Stimulated activated CD4-positive, alpha-beta T cell treated with anti-CD3 and anti-CD28 coated beads, Interleukin-2, amount 100 ng/mL, for 4 hours (primary cell): ENCODE measurements at regions not wholly inside any gene's neighbourhood (a gene's known extent, or its start where the extent isn't known, plus 50 kb on each side); places are given as distances from the start of the nearest gene placed in this dataset.

ENCODE experiments used
- DNase-seq: peaks from one replicate; pipeline ENCODE4 v3.0.0-alpha.2; 2020; ENCODE audit warnings: low read depth

DNA sequence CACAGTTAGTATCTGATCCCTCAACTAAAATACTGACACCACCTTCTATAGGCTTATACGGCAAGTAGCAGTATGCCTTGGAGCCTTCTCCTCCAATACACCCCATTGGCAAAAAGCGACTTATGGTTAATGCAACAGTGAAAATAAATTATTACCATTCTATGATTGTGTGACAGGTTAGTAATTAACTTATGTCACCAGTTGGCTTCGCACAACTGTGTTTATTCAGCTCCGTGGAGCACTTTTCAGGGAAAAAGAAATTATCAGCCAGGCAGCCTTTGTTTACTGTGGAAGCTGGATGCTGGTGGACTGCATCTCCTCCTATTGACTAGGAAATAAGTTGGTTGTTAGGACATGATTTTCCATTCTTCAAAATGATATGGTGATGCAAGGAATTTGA, 833.8 kb upstream of the RBFOX1 start:
- DNase-seq, result no peak

DNA sequence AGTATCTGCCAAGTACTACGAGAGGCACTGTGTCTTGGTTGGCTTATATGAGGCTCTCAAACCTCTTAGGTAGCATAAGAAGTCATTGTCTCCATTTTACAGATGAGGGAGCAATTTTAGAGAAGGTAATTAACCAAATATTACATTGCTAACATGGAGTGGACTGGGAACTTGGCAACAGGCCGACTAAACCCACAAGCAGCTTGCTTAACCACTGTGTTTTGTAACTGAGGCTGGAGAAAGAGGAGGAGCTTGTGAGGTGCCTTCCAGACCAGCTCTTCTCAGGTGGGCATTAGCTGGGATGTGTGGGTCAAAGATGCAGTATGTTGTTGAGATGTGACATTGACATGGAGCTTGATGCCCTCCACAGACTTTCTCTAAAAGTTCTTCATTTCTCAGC, 835.6 kb upstream of the RBFOX1 start:
- no peak for DNase-seq

DNA sequence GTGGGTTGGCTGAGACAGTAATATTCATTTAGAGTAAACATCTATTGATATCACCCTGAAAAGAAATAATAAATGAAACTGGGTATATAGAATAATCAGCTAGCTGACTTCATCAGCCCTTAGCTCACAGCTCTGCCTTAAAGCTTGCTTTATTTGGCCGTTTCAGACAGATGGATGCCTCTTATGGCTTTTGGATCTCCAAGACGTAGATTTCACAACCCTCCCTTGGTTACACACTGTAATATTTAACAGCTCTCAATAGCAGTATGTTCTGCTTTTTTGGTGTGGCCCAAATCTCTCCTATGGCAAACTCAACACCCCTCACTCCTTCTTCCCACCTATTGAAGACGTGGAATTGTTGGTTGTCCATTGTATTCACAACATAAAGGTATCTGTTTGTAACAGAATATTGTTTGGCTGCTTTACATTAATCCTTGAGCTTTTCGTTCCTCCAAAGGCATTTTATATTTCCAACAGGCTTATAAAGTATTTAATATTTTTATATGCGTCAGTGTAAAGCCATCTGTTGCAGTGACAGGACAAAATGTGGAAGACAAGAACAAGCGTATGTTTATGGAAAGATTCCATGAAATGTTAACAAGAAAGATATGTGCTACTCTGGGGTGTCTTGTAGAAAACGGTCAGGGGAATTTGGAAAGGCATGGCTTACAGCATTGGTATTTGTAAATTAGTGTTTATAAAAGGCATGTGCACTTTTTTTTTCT, 837.0 kb upstream of the RBFOX1 start:
- no peak for DNase-seq

DNA sequence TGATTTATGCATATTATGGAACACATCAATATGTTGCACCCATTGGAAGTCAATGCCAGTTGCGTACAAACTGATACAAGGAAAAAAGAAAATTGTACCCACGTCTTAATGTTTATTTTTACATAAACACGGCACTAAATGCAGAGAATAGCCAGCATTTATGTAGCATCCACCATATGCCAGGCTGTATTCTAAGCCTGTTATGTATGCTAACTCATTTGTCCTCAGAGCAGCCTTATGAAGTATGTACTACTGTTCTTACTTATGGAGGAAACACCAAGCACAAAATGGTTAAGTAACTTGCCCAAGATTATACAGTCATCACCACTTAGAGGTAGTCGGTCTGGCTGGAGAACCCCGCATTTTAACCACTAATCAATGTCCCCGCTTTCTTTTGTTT, 837.9 kb upstream of the RBFOX1 start:
- no peak for DNase-seq

DNA sequence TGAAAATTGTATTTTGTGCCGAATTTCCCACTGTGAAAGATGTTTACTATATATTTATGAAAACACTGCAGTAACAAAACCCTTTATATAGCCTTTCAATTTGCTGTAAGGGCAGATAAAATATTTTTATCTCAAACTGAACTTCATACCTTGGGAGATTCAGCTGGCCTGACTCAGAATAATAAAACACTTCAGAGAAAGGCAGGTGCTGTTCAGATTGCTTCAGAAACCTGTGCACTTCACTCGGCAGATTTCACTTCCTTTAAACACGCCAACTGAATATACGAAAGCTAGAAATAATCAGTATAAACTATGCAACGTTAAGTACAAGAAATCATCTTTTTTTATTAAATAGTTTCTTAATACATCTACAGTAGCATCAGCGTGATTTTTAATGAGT, 839.1 kb upstream of the RBFOX1 start:
- DNase-seq, result no peak

DNA sequence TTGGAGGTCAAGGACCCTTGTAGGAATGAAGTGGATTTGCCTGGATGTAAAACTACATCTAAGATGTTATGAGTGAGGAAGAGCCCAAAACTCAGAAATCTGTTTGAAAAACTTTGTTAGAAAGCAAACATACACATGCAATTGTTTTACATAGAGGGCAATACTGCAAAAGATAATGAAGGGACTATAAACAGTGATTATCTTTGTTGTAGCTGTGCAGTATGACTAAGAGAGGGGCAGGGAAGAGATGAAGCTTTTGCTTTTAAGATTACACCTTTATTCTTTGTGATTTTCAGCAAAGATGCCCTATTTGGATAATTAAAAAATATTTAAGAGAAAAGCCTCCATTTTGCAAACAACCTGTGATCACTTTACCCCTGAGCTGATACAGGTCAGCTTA, 839.9 kb upstream of the RBFOX1 start:
- DNase-seq, result no peak

DNA sequence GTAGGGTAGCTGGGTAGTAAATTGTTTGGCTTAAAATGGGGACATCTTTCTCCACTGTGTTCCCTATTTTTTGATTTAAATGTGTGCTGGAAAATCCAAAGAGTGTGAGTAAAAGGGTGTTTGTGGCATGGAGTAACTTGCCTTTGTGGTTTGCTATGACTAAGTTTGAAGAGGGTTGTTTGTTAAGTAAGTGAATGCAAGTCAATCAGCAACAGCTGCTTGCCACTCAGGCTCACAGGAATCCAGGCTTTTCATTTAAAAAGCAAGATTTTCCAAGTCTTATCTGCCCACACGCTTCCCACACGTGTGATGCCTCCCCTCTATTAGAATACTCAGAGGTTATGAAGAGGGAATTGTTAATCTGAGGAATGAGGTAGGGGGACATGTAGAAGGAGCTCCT, 847.7 kb upstream of the RBFOX1 start:
- no peak for DNase-seq

DNA sequence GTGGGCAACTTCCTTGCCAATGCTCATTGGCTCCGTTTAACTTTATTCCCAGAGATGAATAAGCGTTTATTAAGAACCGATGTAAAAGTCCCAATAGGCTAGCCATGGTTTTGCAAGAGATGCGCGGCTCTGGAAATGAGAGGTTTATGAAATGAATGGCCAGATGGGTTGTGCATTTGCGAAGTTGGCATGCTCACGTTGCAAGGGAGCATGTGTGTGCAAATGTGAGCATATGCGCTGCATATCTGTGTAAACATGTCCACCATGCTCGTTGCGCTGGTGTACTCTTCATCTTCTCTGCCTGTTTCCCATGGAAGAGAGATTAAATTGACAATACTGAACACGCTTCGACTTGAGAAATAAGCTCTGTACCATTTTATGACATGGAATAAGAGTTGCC, 848.6 kb upstream of the RBFOX1 start:
- no peak for DNase-seq

DNA sequence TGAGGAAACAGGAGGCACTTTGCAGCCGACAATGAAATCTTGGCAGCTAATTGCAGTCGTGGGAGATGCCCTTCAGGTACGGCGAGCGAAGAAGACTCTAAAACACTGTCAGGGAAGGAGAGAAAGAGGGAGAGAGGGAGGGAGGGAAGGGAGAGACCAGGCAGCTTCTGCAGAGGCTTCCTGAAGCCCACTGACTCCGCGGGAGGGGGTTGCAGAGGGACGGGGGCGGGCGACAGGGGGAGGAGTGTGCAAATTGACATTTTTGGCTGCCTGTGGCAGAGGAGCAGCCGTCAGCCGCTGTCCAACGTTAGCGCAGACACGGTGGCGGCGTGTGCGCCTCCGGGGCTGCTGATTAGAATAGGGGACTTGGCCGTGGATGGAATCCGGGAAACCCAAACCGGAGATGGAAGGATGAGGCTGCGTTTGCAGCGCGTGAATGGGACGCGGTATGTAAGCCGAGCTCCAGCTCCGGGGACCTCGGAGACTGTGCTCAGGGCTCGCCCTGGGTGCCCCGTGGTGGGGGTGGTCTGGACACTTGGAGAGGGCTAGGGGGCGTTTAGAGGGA, 849.1 kb upstream of the RBFOX1 start:
- no peak for DNase-seq

DNA sequence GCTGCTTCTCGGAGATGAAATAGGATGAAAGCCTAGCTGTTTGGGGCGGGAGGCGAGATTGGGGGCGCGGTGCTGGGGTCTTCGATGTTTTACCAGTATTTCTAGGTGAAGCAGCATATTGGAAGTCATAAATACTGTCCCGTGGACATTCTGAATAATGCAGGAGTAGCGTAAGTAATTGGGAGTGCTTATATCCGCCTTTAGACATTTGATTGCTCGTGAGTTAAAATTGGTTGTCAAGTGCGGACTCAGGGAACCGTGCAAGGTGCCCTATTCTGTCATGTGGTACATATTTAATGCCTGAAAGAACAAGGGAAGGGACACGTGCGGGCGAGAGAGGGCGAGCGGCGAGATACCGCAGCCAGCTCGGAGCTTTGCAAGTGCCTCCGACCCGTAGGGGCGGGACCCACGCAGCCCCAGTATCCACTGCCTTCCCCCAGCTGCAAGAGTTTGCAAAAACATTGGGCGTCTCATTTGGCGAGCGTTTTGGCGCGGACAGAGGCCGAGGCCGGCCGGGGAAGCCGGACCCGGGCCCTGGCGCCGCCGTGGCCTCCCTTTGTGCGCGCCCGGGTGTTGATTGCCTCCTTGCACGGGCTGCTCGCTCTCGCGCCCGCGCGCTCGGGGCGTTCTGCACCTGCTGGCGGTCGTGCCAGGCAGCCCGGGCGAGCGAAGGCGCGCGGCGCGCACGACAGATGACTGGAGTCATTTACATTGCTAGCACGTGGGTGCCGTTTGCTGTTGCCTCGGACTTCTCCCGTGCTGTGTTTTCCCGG, 849.8 kb upstream of the RBFOX1 start:
- DNase-seq, result no peak

DNA sequence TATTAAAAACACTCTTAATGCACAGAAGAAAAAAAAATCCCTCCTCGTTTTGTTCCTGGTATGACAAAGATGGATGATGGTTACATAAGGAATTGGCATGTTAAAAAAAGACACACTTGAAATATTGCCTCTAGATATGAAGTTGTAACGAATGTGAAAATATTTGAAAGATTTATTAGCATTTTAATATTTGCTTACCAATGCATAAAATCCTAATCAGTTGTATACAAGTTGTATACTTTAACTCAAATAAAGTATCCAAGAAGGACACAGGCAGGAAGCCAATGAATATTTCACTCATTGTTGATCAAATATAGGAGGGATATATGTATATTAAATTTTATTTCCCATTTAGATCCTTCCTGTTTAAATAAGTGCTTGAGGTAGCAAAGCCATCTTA, 850.8 kb upstream of the RBFOX1 start:
- DNase-seq, result no peak

DNA sequence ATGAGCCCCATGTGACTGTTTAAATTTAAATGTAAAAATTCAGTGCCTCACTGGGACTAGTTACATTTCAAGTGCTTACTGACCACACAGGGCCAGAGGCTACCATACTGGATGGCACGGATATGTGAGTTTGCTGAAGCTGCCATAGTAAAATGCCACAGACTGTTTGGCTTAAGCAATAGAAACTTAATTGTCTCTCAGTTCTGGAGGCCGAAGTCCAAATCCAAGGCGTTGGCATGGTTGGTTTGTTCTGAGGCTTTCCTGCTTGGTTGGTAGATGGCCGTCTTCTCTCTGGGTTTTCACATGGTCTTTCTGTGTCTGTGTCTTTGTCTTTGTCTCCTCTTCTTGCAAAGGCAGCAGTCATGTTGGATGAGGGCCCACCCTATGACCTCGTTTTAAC, 878.9 kb upstream of the RBFOX1 start:
- no peak for DNase-seq

DNA sequence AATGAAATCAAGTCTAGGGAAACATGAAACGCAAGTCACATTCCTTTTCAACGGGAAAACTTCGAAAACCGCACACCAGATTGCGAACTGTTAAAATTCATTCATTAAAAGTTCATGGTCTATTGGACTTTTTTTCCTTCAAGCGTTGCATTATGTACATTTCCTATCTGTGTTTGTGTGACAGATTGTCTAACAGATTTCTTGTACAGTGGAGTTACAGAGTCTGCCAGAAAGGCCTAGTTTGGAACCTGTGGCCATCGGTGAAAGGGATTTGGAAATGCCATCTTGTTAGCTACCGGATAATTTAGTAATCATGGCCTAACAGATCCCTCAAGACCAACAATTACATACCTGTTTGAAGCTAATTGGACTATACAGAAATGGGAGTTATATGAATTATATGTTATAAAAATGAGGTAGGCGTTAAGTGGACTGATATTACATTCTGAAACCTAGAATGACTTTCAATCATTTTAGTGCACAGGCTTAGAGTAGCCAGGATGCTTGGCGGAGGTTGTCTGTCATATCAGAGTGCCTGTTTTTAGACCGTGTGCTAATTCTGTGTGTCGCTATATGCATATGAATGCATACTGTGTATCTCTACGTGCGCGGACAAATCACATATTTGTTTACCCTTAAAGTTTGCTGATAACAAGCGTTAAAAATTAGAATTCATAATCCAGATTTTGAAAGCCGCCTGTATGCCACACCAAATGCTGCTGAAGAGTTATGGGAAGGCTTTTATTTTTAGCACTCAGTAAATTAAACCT, 885.4 kb upstream of the RBFOX1 start:
- DNase-seq, result no peak

DNA sequence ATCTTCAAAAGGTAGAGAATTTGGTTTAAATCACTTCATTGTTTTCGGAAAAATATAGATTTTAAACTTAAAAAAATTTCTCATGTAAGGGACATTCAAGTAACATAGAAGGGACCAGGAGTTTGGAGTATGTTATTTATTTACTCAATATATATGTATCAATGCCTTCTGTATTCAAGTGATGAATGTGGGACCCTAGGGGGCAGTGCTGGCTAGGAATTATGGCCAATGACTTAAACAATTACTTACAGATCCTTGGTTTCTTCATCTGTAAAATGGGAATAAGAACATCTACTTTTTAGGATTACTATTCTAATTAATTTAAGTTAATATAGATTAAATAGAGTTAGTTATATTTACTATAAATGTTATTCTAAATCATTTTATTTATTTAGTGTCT, 886.3 kb upstream of the RBFOX1 start:
- DNase-seq, result no peak

DNA sequence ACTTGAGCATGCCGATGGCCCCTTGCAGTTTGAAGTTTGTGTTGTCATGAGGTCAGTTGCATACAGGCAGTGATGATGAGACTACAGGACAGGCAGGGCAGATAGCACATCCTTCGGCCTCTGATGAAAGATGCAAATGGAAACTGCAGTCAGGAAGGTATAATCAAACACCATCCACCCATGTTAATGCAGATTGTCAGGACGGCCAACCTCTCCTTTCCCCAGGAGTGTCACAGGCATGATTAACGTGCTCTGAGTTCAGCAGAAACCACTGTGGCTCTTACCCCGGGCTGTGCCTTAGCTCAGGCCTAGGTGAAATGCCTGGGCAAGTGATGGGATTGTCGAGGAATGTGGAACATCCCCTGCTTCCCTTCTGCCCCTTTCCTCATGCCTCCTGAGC, 893.5 kb upstream of the RBFOX1 start:
- no peak for DNase-seq

DNA sequence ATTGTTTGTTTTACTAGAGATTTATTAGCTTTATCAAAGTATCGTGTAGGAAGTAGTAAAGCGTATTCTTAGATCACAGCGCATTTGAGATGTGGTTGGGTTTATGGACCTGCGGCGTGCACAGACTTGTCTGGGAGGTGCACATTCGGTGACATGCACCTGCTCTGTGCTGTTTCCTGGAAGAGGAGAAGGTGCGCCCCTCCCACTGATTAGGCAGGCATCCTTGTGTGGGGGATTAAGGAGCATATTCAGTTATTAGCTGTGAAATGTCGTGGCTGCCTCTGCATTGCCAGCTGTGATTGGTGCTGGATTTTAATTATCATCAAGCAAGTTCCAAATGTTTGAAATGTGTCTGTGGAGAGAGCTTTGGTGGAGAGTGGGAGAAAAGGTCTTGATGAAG, 903.8 kb upstream of the RBFOX1 start:
- DNase-seq, result no peak

DNA sequence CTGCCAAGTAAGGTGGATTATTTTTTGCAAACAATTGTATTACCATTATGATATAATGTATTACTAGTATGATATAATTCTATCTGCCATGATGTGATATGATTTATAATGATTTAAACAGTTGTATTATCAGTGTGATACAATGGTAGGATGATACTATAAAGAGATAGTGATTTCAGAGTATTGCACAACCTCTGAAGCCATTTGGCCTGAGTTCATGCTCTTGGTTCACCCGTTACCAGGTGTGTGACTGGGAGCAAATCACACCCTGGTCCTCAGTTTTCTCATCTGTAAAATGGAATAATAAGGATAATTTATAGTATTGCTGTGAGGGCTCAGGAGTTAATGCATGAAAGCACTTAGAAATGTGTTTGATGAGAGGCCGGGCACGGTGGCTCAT, 905.0 kb upstream of the RBFOX1 start:
- no peak for DNase-seq

DNA sequence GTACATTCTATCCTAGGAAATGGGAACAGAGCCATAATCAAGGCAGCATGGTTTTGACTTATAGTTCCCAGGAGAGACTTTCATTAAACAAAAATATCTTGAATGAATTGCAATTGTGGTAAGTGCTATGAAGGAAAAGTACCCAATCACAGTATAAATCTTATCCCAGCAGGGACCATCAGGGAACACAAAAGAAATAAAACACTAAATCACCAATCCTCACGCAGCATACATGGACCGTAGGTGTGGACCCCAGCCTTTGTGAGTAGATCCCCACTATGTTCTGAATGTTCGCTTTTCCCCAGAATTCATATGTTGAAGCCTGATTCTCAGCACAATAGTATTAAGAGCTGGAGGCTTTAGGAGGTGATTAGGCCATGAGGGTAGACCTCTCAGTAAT, 925.0 kb upstream of the RBFOX1 start:
- DNase-seq, result no peak

DNA sequence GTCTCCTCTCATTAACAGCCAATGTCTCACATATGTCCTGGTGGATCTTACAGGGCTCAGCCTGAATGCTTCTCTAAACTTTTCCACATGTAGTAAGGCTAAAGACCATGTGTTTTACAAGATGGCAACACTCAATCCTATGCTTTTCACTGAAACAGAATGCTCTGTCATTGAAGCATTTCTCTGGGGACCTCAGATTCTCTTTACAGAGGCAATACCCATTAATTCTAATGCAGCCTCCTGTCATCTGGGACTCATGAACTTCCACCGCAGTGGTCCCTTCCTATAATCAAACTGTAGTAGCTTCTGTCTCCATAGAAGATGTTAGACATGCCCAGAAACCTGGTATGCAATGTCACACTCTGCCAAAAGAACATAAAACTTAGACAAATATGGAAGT, 926.6 kb upstream of the RBFOX1 start:
- DNase-seq, result no peak

DNA sequence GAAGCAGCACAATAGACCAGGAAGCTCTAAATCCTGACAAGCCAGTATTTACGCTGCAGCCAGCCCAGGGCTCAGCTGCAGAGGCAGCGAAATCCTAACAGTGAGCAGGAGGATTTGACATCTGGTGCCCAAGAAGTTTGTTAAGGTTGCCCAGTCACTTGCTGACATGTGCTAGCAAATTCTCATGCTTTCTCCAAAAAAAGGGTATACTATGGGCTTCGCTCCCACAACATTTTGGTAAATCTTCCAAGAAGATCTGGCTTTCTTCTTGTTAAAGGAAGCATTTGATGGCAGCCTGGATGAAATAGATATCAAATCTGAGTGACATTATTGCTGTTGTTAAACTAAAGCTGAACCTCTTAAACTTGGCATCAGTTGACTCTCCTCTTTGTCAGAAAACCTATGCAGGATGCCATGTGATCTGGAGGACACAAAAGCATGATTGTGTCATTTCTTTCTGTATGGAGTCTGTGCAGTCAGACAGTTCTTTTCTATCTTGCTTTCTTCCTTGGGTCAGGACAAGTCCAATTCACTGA, 949.7 kb upstream of the RBFOX1 start:
- DNase-seq, result no peak

DNA sequence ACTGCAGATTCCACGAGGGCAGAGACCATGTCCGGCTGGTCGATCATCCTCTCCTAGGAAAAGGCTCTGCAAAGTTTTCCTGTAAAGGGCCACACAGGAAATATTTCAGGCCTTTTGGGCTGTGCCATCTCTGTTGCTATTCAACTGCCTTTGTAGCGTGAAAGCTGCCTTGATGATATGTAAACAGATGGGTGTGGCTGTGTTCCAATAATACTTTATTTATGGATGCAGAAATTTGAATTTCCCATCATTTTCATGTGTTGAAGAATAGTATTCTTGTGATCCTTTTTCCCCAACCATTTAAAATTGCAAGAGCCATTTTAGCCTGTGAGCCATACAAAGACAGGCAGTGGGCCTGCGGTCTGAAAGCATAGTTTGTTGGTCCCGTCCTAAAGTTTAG, 950.7 kb upstream of the RBFOX1 start:
- no peak for DNase-seq

DNA sequence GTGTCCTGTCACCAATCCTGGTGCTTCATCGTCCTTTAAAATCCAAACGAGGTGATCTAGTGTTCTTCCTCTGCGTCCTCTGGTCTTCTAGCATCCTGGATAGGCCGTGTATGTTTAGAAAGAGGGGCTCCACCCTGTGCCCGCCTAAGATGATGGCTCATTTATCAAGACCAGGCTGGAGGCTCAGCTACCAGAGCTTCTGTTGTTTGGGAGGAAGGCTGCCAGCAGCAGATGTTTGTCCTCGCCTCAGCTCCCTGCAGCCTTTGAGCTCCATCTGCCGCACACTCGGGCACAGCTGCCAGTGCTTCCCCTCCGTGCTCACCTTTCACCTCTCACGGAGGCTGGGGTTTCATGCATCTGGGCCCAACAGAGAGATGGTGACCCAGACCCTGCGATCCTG, 954.7 kb upstream of the RBFOX1 start:
- DNase-seq, result no peak
